Stimulated activated CD4-positive, alpha-beta T cell treated with anti-CD3 and anti-CD28 coated beads, TNF-alpha, amount 100 ng/mL, for 24 hours (primary cell): ENCODE measurements at regions not wholly inside any gene's neighbourhood (a gene's known extent, or its start where the extent isn't known, plus 50 kb on each side); places are given as distances from the start of the nearest gene placed in this dataset.

Source experiments
- DNase-seq, 3 experiments: peaks; one replicate each; pipeline ENCODE4 v3.0.0-alpha.2; 2020; ENCODE audit warnings: low read depth in 3 of 3

GRCh38 chr7:36802459-36803135, 78.3 kb upstream of the AOAH start:
- DNase-seq, result no peak

GRCh38 chr7:36796850-36797536, 72.7 kb upstream of the AOAH start:
- no peak for DNase-seq

GRCh38 chr7:36795451-36796021, 71.2 kb upstream of the AOAH start:
- DNase-seq, result no peak

- no peak for DNase-seq
These were observed 70.4 kb upstream of the AOAH start for GRCh38 chr7:36794689-36795088.

- no peak for DNase-seq
These were observed 68.1 kb upstream of the AOAH start for GRCh38 chr7:36792421-36792820.

- no peak for DNase-seq
These were observed 66.1 kb upstream of the AOAH start for GRCh38 chr7:36790311-36790787.

- no peak for DNase-seq
These were observed 64.7 kb upstream of the AOAH start for GRCh38 chr7:36788825-36789470.

GRCh38 chr7:36787933-36788378, 63.7 kb upstream of the AOAH start:
- DNase-seq, result no peak

GRCh38 chr7:36784991-36785940, 61.0 kb upstream of the AOAH start:
- peak; percentile 13 to 54 (median 27) for DNase-seq

GRCh38 chr7:36781011-36781738, 56.9 kb upstream of the AOAH start:
- no peak for DNase-seq

- DNase-seq, result no peak
These were observed 53.6 kb upstream of the AOAH start for GRCh38 chr7:36777855-36778254.

GRCh38 chr7:36777062-36777461, 52.8 kb upstream of the AOAH start:
- DNase-seq, result no peak

- DNase-seq, result no peak
These were observed 51.4 kb upstream of the AOAH start for GRCh38 chr7:36775676-36776075.

- DNase-seq, result no peak
These were observed 50.8 kb upstream of the AOAH start for GRCh38 chr7:36775061-36775620.
